Neutrophil (primary cell): ENCODE measurements at regions not wholly inside any gene's neighbourhood (a gene's known extent, or its start where the extent isn't known, plus 50 kb on each side); places are given as distances from the start of the nearest gene placed in this dataset.
"Not testable (repeated sequence)": the region's sequence is repeated elsewhere in the genome, so short reads cannot be mapped to it uniquely, and the experiment has no call there.

Experiments used
- H3K27ac ChIP-seq: fragments of 200-600 bp; sonication (generic); 2 replicates; pipeline ENCODE4 v1.5.1; 2016; ENCODE audit warnings: mild to moderate bottlenecking, moderate library complexity
- H3K27me3 ChIP-seq: fragments of 200-600 bp; sonication (generic); 2 replicates; pipeline ENCODE4 v1.6.0; 2016; ENCODE audit warnings: mild to moderate bottlenecking
- H3K36me3 ChIP-seq: fragments of 200-600 bp; sonication (generic); 2 replicates; pipeline ENCODE4 v1.5.1; 2017
- H3K4me1 ChIP-seq, 2 experiments: fragments of 200-600 bp in 1 of 2; sonication (generic) in 1 of 2; 1 replicate in 1 of 2; 2 replicates in 1 of 2; pipeline versions ENCODE4 v1.5.1 to v1.6.1; 2013 to 2016; ENCODE audit warnings: low read depth in 1 of 2, low read length in 1 of 2, mild to moderate bottlenecking in 1 of 2, moderate library complexity in 1 of 2; ENCODE audit not compliant: control insufficient read depth in 1 of 2, insufficient read depth in 1 of 2
- H3K4me3 ChIP-seq, 2 experiments: fragments of 200-600 bp in 1 of 2; sonication (generic) in 1 of 2; 1 replicate in 1 of 2; 2 replicates in 1 of 2; pipeline ENCODE4 v1.5.1; 2013 to 2016; ENCODE audit warnings: low read depth in 1 of 2, low read length in 1 of 2, mild to moderate bottlenecking in 1 of 2, moderate library complexity in 1 of 2
- H3K9me3 ChIP-seq: fragments of 200-600 bp; sonication (generic); 2 replicates; pipeline ENCODE4 v1.5.1; 2016
- TF ChIP-seq, protein P1 (sequence below): fragments of 200-600 bp; sonication (generic); IDR thresholded peaks from 2 replicates; pipeline ENCODE4 v1.5.1; 2016; ENCODE audit warnings: antibody characterized with exemption

- TF ChIP-seq, protein P1, sequence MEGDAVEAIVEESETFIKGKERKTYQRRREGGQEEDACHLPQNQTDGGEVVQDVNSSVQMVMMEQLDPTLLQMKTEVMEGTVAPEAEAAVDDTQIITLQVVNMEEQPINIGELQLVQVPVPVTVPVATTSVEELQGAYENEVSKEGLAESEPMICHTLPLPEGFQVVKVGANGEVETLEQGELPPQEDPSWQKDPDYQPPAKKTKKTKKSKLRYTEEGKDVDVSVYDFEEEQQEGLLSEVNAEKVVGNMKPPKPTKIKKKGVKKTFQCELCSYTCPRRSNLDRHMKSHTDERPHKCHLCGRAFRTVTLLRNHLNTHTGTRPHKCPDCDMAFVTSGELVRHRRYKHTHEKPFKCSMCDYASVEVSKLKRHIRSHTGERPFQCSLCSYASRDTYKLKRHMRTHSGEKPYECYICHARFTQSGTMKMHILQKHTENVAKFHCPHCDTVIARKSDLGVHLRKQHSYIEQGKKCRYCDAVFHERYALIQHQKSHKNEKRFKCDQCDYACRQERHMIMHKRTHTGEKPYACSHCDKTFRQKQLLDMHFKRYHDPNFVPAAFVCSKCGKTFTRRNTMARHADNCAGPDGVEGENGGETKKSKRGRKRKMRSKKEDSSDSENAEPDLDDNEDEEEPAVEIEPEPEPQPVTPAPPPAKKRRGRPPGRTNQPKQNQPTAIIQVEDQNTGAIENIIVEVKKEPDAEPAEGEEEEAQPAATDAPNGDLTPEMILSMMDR = no peak
- Histone ChIP-seq H3K4me1 (no peaks in the 10 kb centered on the region), H3K27ac (no peak overlapping the region), H3K27me3 (no peaks in the 10 kb centered on the region), H3K36me3 (no peaks in the 10 kb centered on the region), H3K9me3 (no peaks in the 10 kb centered on the region), H3K4me3 (no peak overlapping the region)
Measured at GRCh38 chr7:69373171-69374043, 224.9 kb upstream of the AUTS2 start.

- Histone ChIP-seq H3K9me3 (no peaks in the 10 kb centered on the region), H3K4me3 (no peak overlapping the region)
- TF ChIP-seq, protein P1 = no peak
Measured at GRCh38 chr7:69374044-69374425, 224.2 kb upstream of the AUTS2 start.

GRCh38 chr7:69377191-69377590 lies 221.1 kb upstream of the AUTS2 start:
- H3K27ac ChIP-seq = no peak overlapping the region
- H3K4me3 ChIP-seq = no peak overlapping the region
- H3K27me3 ChIP-seq = no peaks in the 10 kb centered on the region
- TF ChIP-seq, protein P1 = no peak
- H3K9me3 ChIP-seq = no peaks in the 10 kb centered on the region
- peaks cover 0 to 4% of the 10 kb centered on the region in 2 experiments for H3K4me1 ChIP-seq
- H3K36me3 ChIP-seq = no peaks in the 10 kb centered on the region

More at GRCh38 chr7:69374044-69374425, 224.2 kb upstream of the AUTS2 start:
- H3K27ac ChIP-seq = no peak overlapping the region
- no peaks in the 10 kb centered on the region for H3K36me3 ChIP-seq
- no peaks in the 10 kb centered on the region for H3K27me3 ChIP-seq
- no peaks in the 10 kb centered on the region for H3K4me1 ChIP-seq

DNA sequence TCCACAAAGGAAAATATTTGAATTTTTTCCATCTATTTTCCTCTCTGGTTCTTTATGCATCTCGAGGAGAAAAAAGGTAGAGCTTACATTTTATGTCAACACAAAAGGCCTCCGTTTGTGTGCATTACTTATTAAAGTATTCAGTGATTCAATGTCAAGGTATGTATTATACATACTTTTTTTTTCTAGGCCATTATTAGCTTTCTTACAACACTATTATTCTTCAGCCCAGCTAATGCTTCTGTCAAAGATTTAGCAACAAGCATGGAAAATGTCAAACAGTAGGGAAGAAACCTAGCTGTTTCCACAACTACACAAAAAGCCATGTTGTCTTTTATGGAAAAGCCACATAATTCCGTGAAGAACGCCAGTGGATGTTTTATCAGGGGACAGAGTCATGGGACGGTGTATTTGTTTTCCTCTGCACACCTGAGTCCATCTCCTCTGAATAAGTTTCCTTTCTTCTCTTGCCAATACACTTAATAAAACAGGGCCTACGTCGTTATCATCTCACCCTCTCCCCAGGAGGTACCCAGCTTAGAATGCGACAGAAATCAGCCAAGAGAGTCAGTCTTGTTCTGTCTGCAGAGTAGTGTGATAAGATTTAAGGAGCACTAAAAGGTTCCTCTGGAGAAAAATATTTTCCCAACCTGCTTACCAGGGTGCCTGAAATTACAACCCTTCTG lies 209.7 kb upstream of the AUTS2 start:
- Histone ChIP-seq H3K27ac (no peak overlapping the region), H3K9me3 (no peaks in the 10 kb centered on the region), H3K36me3 (no peaks in the 10 kb centered on the region), H3K27me3 (no peaks in the 10 kb centered on the region), H3K4me1 (no peaks in the 10 kb centered on the region), H3K4me3 (no peak overlapping the region)
- TF ChIP-seq, protein P1 = no peak

- TF ChIP-seq, protein P1 = no peak
- Histone ChIP-seq H3K27me3 (no peaks in the 10 kb centered on the region), H3K27ac (no peak overlapping the region), H3K36me3 (no peaks in the 10 kb centered on the region), H3K9me3 (no peaks in the 10 kb centered on the region), H3K4me1 (no peaks in the 10 kb centered on the region), H3K4me3 (no peak overlapping the region)
Measured at GRCh38 chr7:69389216-69389615, 209.1 kb upstream of the AUTS2 start.

DNA sequence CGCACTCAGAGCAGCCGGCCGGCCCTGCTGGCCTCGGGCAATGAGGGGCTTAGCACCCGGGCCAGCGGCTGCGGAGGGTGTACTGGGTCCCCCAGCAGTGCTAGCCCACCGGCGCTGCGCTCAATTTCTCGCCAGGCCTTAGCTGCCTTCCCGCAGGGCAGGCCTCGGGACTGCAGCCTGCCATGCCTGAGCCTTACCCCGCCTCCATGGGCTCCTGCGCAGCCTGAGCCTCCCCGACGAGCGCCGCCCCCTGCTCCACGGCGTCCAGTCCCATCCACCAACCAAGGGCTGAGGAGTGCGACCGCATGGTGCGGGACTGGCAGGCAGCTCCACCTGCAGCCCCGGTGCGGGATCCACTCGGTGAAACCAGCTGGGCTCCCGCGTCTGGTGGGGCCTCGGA lies 204.4 kb upstream of the AUTS2 start:
- H3K4me1 ChIP-seq, H3K27ac ChIP-seq, H3K4me3 ChIP-seq, H3K36me3 ChIP-seq, H3K27me3 ChIP-seq, H3K9me3 ChIP-seq: not testable (repeated sequence)
